Fibroblast of lung (primary cell): ENCODE measurements at regions not wholly inside any gene's neighbourhood (a gene's known extent, or its start where the extent isn't known, plus 50 kb on each side); places are given as distances from the start of the nearest gene placed in this dataset.

ENCODE experiments used
- DNase-seq, 2 donors: peaks; one replicate each; pipeline versions ENCODE4 v3.0.0 to v3.0.0-alpha.2; 2010; ENCODE audit warnings: low read depth in 2 of 2
- H2AFZ ChIP-seq: 2 replicates; pipeline ENCODE4 v1.5.1; 2012; ENCODE audit warnings: low read length, control low read depth, inconsistent platforms
- H3K27ac ChIP-seq: 2 replicates; pipeline ENCODE4 v1.5.1; 2011; ENCODE audit warnings: low read length, control low read depth; ENCODE audit not compliant: insufficient read depth
- H3K27me3 ChIP-seq: 2 replicates; pipeline ENCODE4 v1.5.1; 2011; ENCODE audit warnings: mild to moderate bottlenecking, low read length; ENCODE audit not compliant: control insufficient read depth, insufficient read depth
- H3K36me3 ChIP-seq: 2 replicates; pipeline ENCODE4 v1.5.1; 2011; ENCODE audit warnings: low read length; ENCODE audit not compliant: control insufficient read depth, insufficient read depth
- H3K4me1 ChIP-seq: 2 replicates; pipeline ENCODE4 v1.5.1; 2011; ENCODE audit warnings: low read length; ENCODE audit not compliant: control insufficient read depth, insufficient read depth; ENCODE audit errors: extremely low read depth
- H3K4me2 ChIP-seq: 2 replicates; pipeline ENCODE4 v1.5.1; 2011; ENCODE audit warnings: low read length, control low read depth; ENCODE audit not compliant: insufficient read depth; ENCODE audit errors: extremely low read depth
- H3K4me3 ChIP-seq, 4 experiments: fragments of 200-600 bp in 1 of 4; sonication (generic) in 1 of 4; replicated peaks in 1 of 4; 2 replicates each; pipeline ENCODE4 v1.5.1; 2011 to 2016; ENCODE audit warnings: low read length in 4 of 4, low read depth in 3 of 4, mild to moderate bottlenecking in 3 of 4, control low read depth in 2 of 4, inconsistent platforms in 1 of 4, mixed read lengths in 1 of 4; ENCODE audit not compliant: insufficient read depth in 1 of 4; ENCODE audit errors: control extremely low read depth in 1 of 4
- H3K79me2 ChIP-seq: 2 replicates; pipeline ENCODE4 v1.5.1; 2012; ENCODE audit warnings: mild to moderate bottlenecking, low read length, inconsistent platforms; ENCODE audit not compliant: control insufficient read depth, insufficient read depth
- H3K9ac ChIP-seq: 2 replicates; pipeline ENCODE4 v1.5.1; 2011; ENCODE audit warnings: mild to moderate bottlenecking, low read length, control low read depth; ENCODE audit not compliant: insufficient read depth
- H3K9me3 ChIP-seq: 2 replicates; pipeline ENCODE4 v1.5.1; 2012; ENCODE audit warnings: low read depth, low read length; ENCODE audit not compliant: control insufficient read depth, insufficient read depth
- H4K20me1 ChIP-seq: 2 replicates; pipeline ENCODE4 v1.5.1; 2011; ENCODE audit warnings: low read length; ENCODE audit not compliant: control insufficient read depth, insufficient read depth; ENCODE audit errors: extremely low read depth
- CTCF ChIP-seq, 2 donors: IDR thresholded peaks in 1 of 2; conservative IDR thresholded peaks in 1 of 2; 1 replicate in 1 of 2; 2 replicates in 1 of 2; pipeline ENCODE4 v1.5.1; 2011 to 2012; ENCODE audit warnings: low read length in 2 of 2, control low read depth in 1 of 2, inconsistent platforms in 1 of 2, low read depth in 1 of 2, mild to moderate bottlenecking in 1 of 2
- EZH2 ChIP-seq: IDR thresholded peaks from 2 replicates; pipeline ENCODE4 v1.5.1; 2012; ENCODE audit warnings: low read length, control low read depth, mild to moderate bottlenecking; ENCODE audit errors: missing control alignments

GRCh38 chr5:164504141-164504772 is 998.8 kb downstream of the MAT2B start:
- Histone ChIP-seq H3K36me3 (no peaks in the 10 kb centered on the region), H3K79me2 (no peaks in the 10 kb centered on the region), H3K9me3 (no peaks in the 10 kb centered on the region), H3K27me3 (no peaks in the 10 kb centered on the region), H3K27ac (no peak overlapping the region), H3K9ac (no peak overlapping the region), H3K4me2 (no peak overlapping the region), H3K4me1 (no peaks in the 10 kb centered on the region), H3K4me3 (peak overlapping the region in 1 of 4 experiments; percentile 16), H4K20me1 (no peaks in the 10 kb centered on the region), H2AFZ (peak overlapping the region; percentile 82)
- TF ChIP-seq CTCF (conservative IDR thresholded peaks at IDR 0.05 in 1 of 2, IDR thresholded peaks at IDR 0.05 in 1 of 2; ENCODE audit: low read depth in 1 of 2, low read length in 2 of 2) = peak; percentile 83 to 84
- no peak for TF ChIP-seq EZH2
- DNase-seq = peak; percentile 48 to 82

GRCh38 chr5:164505791-164506190 is 1000.4 kb downstream of the MAT2B start:
- Histone ChIP-seq H3K9ac (no peak overlapping the region), H3K4me1 (no peaks in the 10 kb centered on the region), H4K20me1 (no peaks in the 10 kb centered on the region), H2AFZ (no peak overlapping the region), H3K27me3 (no peaks in the 10 kb centered on the region), H3K9me3 (no peaks in the 10 kb centered on the region), H3K4me3 (no peak overlapping the region), H3K79me2 (no peaks in the 10 kb centered on the region), H3K27ac (no peak overlapping the region), H3K36me3 (no peaks in the 10 kb centered on the region), H3K4me2 (no peak overlapping the region)
- no peak for TF ChIP-seq CTCF (conservative IDR thresholded peaks at IDR 0.05 in 1 of 2, IDR thresholded peaks at IDR 0.05 in 1 of 2; ENCODE audit: low read depth in 1 of 2, low read length in 2 of 2)
- TF ChIP-seq EZH2 = no peak
- DNase-seq = no peak

GRCh38 chr5:164518067-164518740 is 1012.8 kb downstream of the MAT2B start:
- no peak overlapping the region for H3K27ac ChIP-seq
- H3K9ac ChIP-seq = no peak overlapping the region
- TF ChIP-seq CTCF (conservative IDR thresholded peaks at IDR 0.05 in 1 of 2, IDR thresholded peaks at IDR 0.05 in 1 of 2; ENCODE audit: low read depth in 1 of 2, low read length in 2 of 2) (no peak), EZH2 (no peak)
- no peaks in the 10 kb centered on the region for H4K20me1 ChIP-seq
- H3K9me3 ChIP-seq = no peaks in the 10 kb centered on the region
- no peak overlapping the region for H2AFZ ChIP-seq
- H3K4me3 ChIP-seq = no peak overlapping the region
- DNase-seq = no peak
- no peaks in the 10 kb centered on the region for H3K79me2 ChIP-seq
- H3K4me1 ChIP-seq = no peaks in the 10 kb centered on the region
- no peak overlapping the region for H3K4me2 ChIP-seq
- no peaks in the 10 kb centered on the region for H3K36me3 ChIP-seq
- H3K27me3 ChIP-seq = no peaks in the 10 kb centered on the region
